ENCODE measurements at regions not wholly inside any gene's neighbourhood (a gene's known extent, or its start where the extent isn't known, plus 50 kb on each side); places are given as distances from the start of the nearest gene placed in this dataset.
"Not testable (repeated sequence)": the region's sequence is repeated elsewhere in the genome, so short reads cannot be mapped to it uniquely, and the experiment has no call there.

DNA sequence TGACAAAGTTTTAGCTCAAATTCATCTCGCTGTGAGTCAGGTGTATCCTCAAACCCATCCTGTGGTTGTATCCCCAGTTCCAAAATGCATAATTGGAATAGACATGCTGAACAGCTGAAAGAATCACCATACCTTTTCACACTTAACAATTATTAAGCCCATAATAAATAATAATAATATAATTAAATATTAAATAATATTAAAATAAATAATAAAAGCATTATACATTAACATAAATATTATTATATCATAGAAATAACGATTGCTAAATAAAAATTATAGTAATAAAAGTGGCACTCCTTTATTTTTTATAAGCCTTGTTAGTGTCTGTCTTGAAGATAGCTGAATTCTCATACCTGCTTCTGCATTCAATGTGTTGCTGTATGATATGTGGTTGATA, 257.5 kb upstream of the B3GALT2 start:
- POLR2A ChIA-PET: no interaction called here
- Mint-ChIP-seq H3K4me3 (no peak overlapping the region), H3K4me1 (ENCODE audit: low read depth) (peaks cover 12% of the 10 kb centered on the region), H3K36me3 (ENCODE audit: low read depth) (no peaks in the 10 kb centered on the region), H3K27me3 (no peaks in the 10 kb centered on the region), H3K27ac (no peak overlapping the region), H3K9me3 (peaks cover 3% of the 10 kb centered on the region)
- TF ChIP-seq, protein P1, sequence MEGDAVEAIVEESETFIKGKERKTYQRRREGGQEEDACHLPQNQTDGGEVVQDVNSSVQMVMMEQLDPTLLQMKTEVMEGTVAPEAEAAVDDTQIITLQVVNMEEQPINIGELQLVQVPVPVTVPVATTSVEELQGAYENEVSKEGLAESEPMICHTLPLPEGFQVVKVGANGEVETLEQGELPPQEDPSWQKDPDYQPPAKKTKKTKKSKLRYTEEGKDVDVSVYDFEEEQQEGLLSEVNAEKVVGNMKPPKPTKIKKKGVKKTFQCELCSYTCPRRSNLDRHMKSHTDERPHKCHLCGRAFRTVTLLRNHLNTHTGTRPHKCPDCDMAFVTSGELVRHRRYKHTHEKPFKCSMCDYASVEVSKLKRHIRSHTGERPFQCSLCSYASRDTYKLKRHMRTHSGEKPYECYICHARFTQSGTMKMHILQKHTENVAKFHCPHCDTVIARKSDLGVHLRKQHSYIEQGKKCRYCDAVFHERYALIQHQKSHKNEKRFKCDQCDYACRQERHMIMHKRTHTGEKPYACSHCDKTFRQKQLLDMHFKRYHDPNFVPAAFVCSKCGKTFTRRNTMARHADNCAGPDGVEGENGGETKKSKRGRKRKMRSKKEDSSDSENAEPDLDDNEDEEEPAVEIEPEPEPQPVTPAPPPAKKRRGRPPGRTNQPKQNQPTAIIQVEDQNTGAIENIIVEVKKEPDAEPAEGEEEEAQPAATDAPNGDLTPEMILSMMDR (IDR thresholded peaks at IDR 0.05): no peak
- DNase-seq (no peak), ATAC-seq (no peak)
- intact Hi-C loops (cut with micrococcal nuclease): no loop called here
- CTCF ChIA-PET: interaction anchor here (0.9 kb wide), 1 partner anchor 19 kb away, joined by 3 read pairs; no protein-coding TSS in a partner anchor

DNA sequence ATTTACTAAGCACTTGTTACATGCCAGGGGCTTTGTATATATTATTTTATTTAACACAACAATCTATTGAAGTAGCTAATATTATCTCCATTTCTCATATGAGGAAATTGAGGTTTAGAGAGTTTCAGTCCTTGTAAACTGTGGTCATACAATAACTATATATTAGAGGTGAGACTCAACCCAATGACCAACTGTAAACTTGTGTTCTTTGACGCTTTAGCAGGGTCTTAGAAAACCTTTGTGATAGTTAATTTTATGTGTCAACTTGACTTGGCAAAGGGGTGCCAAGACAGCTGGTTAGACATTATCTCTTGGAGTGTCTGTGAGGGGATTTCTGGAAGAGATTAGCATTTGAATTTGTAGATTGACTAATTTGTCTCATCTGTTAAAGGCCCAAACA, 252.4 kb upstream of the B3GALT2 start:
- H3K4me3 Mint-ChIP-seq: no peak overlapping the region
- no peak for ATAC-seq
- no peaks in the 10 kb centered on the region for H3K27me3 Mint-ChIP-seq
- POLR2A ChIA-PET: no interaction called here
- H3K4me1 Mint-ChIP-seq (ENCODE audit: low read depth): peaks cover 20% of the 10 kb centered on the region
- TF ChIP-seq, protein P1 (IDR thresholded peaks at IDR 0.05): no peak
- intact Hi-C loops (cut with micrococcal nuclease): no loop called here
- CTCF ChIA-PET: no interaction called here
- peaks cover 9% of the 10 kb centered on the region for H3K36me3 Mint-ChIP-seq (ENCODE audit: low read depth)
- no peak for DNase-seq
- no peak overlapping the region for H3K27ac Mint-ChIP-seq
- H3K9me3 Mint-ChIP-seq: peaks cover 13% of the 10 kb centered on the region

DNA sequence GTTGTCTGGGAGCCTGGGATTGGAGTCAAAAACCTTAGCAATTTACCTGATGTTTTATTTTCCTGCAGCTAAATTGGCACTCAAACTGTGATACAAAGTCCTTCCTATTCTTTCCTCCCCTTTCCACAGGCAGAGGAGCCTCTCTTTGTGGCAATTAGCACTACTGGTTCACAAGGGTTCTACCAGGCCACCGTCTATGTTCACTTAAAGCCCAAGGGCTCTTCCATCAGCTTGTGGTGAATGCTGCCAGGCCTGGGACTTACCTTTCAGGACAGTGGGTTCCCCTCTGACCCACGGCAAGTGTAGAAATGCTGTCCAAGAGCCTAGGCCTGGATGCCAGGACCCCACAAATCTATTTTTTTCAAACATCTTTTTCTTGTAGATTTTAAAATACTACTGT, 251.9 kb upstream of the B3GALT2 start:
- Mint-ChIP-seq H3K27me3 (no peaks in the 10 kb centered on the region), H3K9me3 (peaks cover 18% of the 10 kb centered on the region), H3K27ac (no peak overlapping the region), H3K4me1 (ENCODE audit: low read depth) (peaks cover 20% of the 10 kb centered on the region), H3K36me3 (ENCODE audit: low read depth) (peaks cover 13% of the 10 kb centered on the region), H3K4me3 (no peak overlapping the region)
- POLR2A ChIA-PET: no interaction called here
- CTCF ChIA-PET: no interaction called here
- no peak for DNase-seq
- TF ChIP-seq, protein P1 (IDR thresholded peaks at IDR 0.05): no peak
- intact Hi-C loops (cut with micrococcal nuclease): no loop called here
- ATAC-seq: no peak

DNA sequence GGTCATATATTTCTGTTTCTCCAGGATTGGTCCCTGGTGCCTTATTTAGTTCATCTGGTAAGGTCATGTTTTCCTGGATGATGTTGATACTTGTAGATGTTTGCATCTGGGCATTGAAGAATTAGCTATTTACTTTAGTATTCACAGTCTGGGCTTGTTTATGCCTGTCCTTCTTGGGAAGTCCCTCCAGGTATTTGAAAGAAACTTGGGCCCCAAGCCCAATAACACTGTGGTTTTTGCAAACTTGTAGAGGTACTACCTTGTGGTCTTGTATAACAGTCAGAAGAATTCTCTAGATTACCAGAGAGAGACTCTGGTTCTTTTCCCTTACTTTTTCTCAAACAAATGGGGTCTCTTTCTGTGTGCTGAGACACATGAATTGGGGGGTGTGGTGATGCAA, 251.4 kb upstream of the B3GALT2 start:
- peaks cover 19% of the 10 kb centered on the region for H3K36me3 Mint-ChIP-seq (ENCODE audit: low read depth)
- H3K27ac Mint-ChIP-seq: peak overlapping the region; percentile 26
- DNase-seq: no peak
- peaks cover 20% of the 10 kb centered on the region for H3K4me1 Mint-ChIP-seq (ENCODE audit: low read depth)
- ATAC-seq: peak; percentile 55
- TF ChIP-seq, protein P1 (IDR thresholded peaks at IDR 0.05): no peak
- POLR2A ChIA-PET: no interaction called here
- H3K9me3 Mint-ChIP-seq: peaks cover 21% of the 10 kb centered on the region
- H3K4me3 Mint-ChIP-seq: no peak overlapping the region
- CTCF ChIA-PET: no interaction called here
- intact Hi-C loops (cut with micrococcal nuclease): no loop called here
- H3K27me3 Mint-ChIP-seq: no peaks in the 10 kb centered on the region

DNA sequence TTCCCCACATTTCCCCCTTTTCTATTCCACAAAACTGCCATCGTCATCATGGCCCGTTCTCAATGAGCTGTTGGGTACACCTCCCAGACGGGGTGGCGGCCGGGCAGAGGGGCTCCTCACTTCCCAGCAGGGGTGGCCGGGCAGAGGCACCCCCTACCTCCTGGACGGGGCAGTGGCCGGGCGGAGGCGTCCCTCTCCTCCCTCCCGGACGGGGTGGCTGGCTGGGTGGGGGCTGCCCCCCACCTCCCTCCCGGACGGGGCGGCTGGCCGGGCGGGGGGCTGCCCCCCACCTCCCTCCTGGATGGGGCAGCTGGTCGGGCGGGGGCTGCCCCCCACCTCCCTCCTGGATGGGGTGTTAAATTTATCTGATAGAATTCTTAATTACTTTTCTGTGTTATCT, 250.9 kb upstream of the B3GALT2 start:
- Mint-ChIP-seq H3K9me3 (peaks cover 23% of the 10 kb centered on the region), H3K4me1 (ENCODE audit: low read depth) (peaks cover 20% of the 10 kb centered on the region), H3K36me3 (ENCODE audit: low read depth) (peaks cover 22% of the 10 kb centered on the region)
- H3K27me3 Mint-ChIP-seq; ATAC-seq; CTCF ChIA-PET; intact Hi-C loops (cut with micrococcal nuclease); DNase-seq; H3K4me3 Mint-ChIP-seq; POLR2A ChIA-PET; H3K27ac Mint-ChIP-seq: not testable (repeated sequence)

DNA sequence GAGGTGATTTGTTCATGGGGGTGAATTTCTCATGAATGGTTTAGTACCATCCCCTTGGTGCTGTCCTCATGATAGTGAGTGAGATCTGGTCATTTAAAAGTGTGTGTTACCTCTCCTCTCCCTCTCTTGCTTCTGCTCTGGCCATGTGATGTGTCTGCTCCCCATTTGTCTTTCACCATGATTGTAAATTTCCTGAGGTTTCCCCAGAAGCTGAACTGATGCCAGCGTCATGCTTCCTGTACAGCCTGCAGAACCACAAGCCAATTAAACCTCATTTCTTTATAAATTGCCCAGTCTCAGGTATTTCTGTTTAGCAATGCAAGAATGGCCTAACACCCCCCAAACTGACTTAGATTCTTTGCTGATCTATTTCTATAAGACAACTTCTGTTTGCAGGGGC, 249.4 kb upstream of the B3GALT2 start:
- TF ChIP-seq, protein P1 (IDR thresholded peaks at IDR 0.05): no peak
- Mint-ChIP-seq H3K36me3 (ENCODE audit: low read depth) (peaks cover 26% of the 10 kb centered on the region), H3K9me3 (peaks cover 24% of the 10 kb centered on the region), H3K4me3 (no peak overlapping the region), H3K27ac (no peak overlapping the region), H3K4me1 (ENCODE audit: low read depth) (peaks cover 20% of the 10 kb centered on the region), H3K27me3 (no peaks in the 10 kb centered on the region)
- intact Hi-C loops (cut with micrococcal nuclease): no loop called here
- POLR2A ChIA-PET: no interaction called here
- no peak for ATAC-seq
- CTCF ChIA-PET: no interaction called here
- DNase-seq: no peak
